ENCODE measurements at regions not wholly inside any gene's neighbourhood (a gene's known extent, or its start where the extent isn't known, plus 50 kb on each side); places are given as distances from the start of the nearest gene placed in this dataset.

DNA sequence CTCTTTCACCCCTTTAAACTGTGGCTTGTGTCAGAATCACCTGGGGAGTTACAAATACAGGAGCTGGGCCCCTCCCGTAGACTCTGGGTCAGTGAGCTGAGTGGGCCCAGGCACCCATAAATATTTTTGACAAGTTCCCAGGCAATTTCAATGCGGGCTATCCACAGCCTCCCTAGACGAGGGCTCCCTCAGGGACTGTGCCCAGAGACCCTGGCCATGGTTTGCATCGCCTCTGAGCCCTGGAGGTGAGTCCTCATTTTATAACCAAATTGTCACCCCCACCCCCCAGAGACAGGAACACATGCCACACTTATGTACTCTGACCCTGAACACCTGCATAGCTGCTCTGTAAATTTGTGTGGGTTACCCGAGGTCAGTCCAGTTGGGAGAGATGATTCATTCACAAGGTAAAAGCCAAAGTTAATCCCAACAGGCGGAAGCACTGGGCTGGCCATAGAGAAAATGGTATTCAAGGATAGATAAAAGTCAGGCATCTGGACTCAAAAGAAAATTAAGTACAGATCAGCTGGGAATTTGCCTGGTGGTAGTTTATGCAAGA is 146.5 kb upstream of the SLC6A11 start:
- Histone ChIP-seq H3K4me1 (ENCODE audit: low read length) (no peaks in the 10 kb centered on the region), H3K9ac (ENCODE audit: low read length) (no peak overlapping the region), H3K27ac (ENCODE audit: low read length) (no peak overlapping the region), H3K27me3 (ENCODE audit: low read depth, low read length) (peaks cover 32% of the 10 kb centered on the region), H3K4me2 (ENCODE audit: low read length) (no peak overlapping the region), H3K9me3 (ENCODE audit: insufficient read depth, low read length) (no peaks in the 10 kb centered on the region), H3K79me2 (ENCODE audit: low read length) (no peaks in the 10 kb centered on the region), H4K20me1 (ENCODE audit: insufficient read depth, low read length) (no peaks in the 10 kb centered on the region), H3K36me3 (replicated peaks; ENCODE audit: low read depth, low read length) (no peaks in the 10 kb centered on the region), H2AFZ (ENCODE audit: low read depth, low read length) (no peak overlapping the region), H3K4me3 (ENCODE audit: low read length) (no peak overlapping the region)
- no peak for TF ChIP-seq EZH2phosphoT487 (IDR thresholded peaks at IDR 0.05; ENCODE audit: low read depth)
- TF ChIP-seq, protein P1, sequence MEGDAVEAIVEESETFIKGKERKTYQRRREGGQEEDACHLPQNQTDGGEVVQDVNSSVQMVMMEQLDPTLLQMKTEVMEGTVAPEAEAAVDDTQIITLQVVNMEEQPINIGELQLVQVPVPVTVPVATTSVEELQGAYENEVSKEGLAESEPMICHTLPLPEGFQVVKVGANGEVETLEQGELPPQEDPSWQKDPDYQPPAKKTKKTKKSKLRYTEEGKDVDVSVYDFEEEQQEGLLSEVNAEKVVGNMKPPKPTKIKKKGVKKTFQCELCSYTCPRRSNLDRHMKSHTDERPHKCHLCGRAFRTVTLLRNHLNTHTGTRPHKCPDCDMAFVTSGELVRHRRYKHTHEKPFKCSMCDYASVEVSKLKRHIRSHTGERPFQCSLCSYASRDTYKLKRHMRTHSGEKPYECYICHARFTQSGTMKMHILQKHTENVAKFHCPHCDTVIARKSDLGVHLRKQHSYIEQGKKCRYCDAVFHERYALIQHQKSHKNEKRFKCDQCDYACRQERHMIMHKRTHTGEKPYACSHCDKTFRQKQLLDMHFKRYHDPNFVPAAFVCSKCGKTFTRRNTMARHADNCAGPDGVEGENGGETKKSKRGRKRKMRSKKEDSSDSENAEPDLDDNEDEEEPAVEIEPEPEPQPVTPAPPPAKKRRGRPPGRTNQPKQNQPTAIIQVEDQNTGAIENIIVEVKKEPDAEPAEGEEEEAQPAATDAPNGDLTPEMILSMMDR (IDR thresholded peaks at IDR 0.05; ENCODE audit: low read depth, low read length) = no peak

DNA sequence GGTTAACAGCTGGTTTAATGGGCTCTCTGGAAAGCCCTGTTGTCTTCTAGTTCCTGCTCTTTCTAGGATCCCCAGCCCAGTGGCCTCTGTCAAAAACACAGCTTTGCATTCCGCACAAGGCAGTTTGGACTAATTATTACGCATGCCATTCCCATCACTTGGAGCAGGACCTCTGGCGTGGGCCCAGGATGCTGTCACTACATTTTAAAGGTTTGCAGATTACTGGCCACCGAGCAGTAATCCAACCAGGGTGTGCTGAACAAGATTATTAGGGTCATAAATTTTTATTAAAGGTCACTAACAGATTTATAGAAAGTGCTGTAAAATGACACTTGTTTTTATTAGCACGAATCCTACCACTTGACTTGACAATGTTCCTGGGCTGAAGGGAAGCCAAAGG is 143.6 kb upstream of the SLC6A11 start:
- Histone ChIP-seq H3K9me3 (ENCODE audit: insufficient read depth, low read length) (no peaks in the 10 kb centered on the region), H3K9ac (ENCODE audit: low read length) (no peak overlapping the region), H3K4me3 (ENCODE audit: low read length) (no peak overlapping the region), H3K36me3 (replicated peaks; ENCODE audit: low read depth, low read length) (no peaks in the 10 kb centered on the region), H3K4me1 (ENCODE audit: low read length) (no peaks in the 10 kb centered on the region), H4K20me1 (ENCODE audit: insufficient read depth, low read length) (no peaks in the 10 kb centered on the region), H3K79me2 (ENCODE audit: low read length) (no peaks in the 10 kb centered on the region), H3K4me2 (ENCODE audit: low read length) (no peak overlapping the region), H2AFZ (ENCODE audit: low read depth, low read length) (no peak overlapping the region), H3K27me3 (ENCODE audit: low read depth, low read length) (peaks cover 27% of the 10 kb centered on the region), H3K27ac (ENCODE audit: low read length) (no peak overlapping the region)
- TF ChIP-seq, protein P1 (IDR thresholded peaks at IDR 0.05; ENCODE audit: low read depth, low read length) = no peak
- no peak for TF ChIP-seq EZH2phosphoT487 (IDR thresholded peaks at IDR 0.05; ENCODE audit: low read depth)

DNA sequence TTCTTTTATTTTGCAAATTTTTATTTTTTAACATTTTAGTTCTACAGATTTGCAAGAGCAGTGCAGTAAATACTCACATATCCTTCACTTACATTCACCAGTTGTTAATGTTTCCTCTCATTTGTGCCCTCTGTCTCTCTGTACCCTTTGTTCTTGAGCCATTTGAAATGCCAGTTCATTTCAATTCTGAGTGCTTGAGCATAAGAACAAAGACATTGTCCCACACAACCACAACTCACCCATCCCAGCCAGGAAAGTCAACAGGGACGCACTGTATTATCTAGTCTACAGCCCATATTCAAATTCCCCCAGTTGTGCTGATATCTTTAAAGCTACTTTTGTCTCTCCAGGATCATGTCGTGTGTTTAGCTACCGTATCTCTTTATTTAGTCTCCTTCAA is 141.4 kb upstream of the SLC6A11 start:
- no peak overlapping the region for H3K9ac ChIP-seq (ENCODE audit: low read length)
- H3K27ac ChIP-seq (ENCODE audit: low read length) = no peak overlapping the region
- H2AFZ ChIP-seq (ENCODE audit: low read depth, low read length) = no peak overlapping the region
- no peaks in the 10 kb centered on the region for H3K4me1 ChIP-seq (ENCODE audit: low read length)
- no peaks in the 10 kb centered on the region for H3K9me3 ChIP-seq (ENCODE audit: insufficient read depth, low read length)
- TF ChIP-seq EZH2phosphoT487 (IDR thresholded peaks at IDR 0.05; ENCODE audit: low read depth) = no peak
- TF ChIP-seq, protein P1 (IDR thresholded peaks at IDR 0.05; ENCODE audit: low read depth, low read length) = no peak
- no peaks in the 10 kb centered on the region for H3K79me2 ChIP-seq (ENCODE audit: low read length)
- H3K4me2 ChIP-seq (ENCODE audit: low read length) = no peak overlapping the region
- no peaks in the 10 kb centered on the region for H3K36me3 ChIP-seq (replicated peaks; ENCODE audit: low read depth, low read length)
- no peak overlapping the region for H3K4me3 ChIP-seq (ENCODE audit: low read length)
- no peaks in the 10 kb centered on the region for H4K20me1 ChIP-seq (ENCODE audit: insufficient read depth, low read length)
- H3K27me3 ChIP-seq (ENCODE audit: low read depth, low read length) = peaks cover 32% of the 10 kb centered on the region

DNA sequence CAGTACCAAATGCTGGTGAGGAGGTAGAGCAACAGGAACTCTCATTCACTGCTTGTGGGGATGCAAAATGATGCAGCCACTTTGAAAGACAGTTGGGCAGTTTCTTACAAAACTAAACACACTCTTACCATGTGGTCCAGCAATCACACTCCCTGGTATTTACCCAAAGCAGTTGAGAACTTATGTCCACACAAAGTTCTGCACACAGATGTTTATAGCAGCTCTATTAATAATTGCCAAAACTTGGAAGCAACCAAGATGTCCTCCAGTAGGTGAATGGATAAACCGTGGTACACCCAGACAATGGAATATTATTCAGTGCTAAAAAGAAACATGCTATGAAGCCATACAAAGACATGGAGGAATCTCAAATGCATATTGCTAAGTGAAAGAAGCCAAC is 139.1 kb upstream of the SLC6A11 start:
- Histone ChIP-seq H3K36me3 (replicated peaks; ENCODE audit: low read depth, low read length) (no peaks in the 10 kb centered on the region), H3K79me2 (ENCODE audit: low read length) (no peaks in the 10 kb centered on the region), H3K9ac (ENCODE audit: low read length) (no peak overlapping the region), H3K9me3 (ENCODE audit: insufficient read depth, low read length) (no peaks in the 10 kb centered on the region), H3K4me1 (ENCODE audit: low read length) (no peaks in the 10 kb centered on the region), H2AFZ (ENCODE audit: low read depth, low read length) (no peak overlapping the region), H3K4me2 (ENCODE audit: low read length) (no peak overlapping the region), H3K27me3 (ENCODE audit: low read depth, low read length) (peaks cover 30% of the 10 kb centered on the region; the same call in 1 of the 2 replicates), H3K27ac (ENCODE audit: low read length) (no peak overlapping the region), H4K20me1 (ENCODE audit: insufficient read depth, low read length) (no peaks in the 10 kb centered on the region), H3K4me3 (ENCODE audit: low read length) (no peak overlapping the region)
- TF ChIP-seq EZH2phosphoT487 (IDR thresholded peaks at IDR 0.05; ENCODE audit: low read depth) = no peak
- TF ChIP-seq, protein P1 (IDR thresholded peaks at IDR 0.05; ENCODE audit: low read depth, low read length) = no peak

All from OCI-LY3 (cell line).